HCT116 (cell line): ENCODE measurements at regions not wholly inside any gene's neighbourhood (a gene's known extent, or its start where the extent isn't known, plus 50 kb on each side); places are given as distances from the start of the nearest gene placed in this dataset.

Experiments used
- CEBPB ChIP-seq: IDR thresholded peaks from 2 replicates; pipeline ENCODE4 v1.6.1; 2012; ENCODE audit warnings: low read depth
- CTCF ChIP-seq, 3 experiments: fragments of 200-600 bp in 1 of 3; sonication (generic) in 1 of 3; IDR thresholded peaks in 2 of 3; conservative IDR thresholded peaks in 1 of 3; 2 replicates each; pipeline ENCODE4 v1.5.1; 2012 to 2017; ENCODE audit warnings: low read depth in 2 of 3, low read length in 2 of 3, antibody characterized with exemption in 1 of 3, borderline replicate concordance in 1 of 3, control low read depth in 1 of 3, mild to moderate bottlenecking in 1 of 3, mixed read lengths in 1 of 3, mixed run types in 1 of 3, moderate library complexity in 1 of 3; ENCODE audit not compliant: insufficient read depth in 1 of 3
- EZH2 ChIP-seq: fragments of 200-600 bp; sonication (generic); IDR thresholded peaks from 2 replicates; pipeline ENCODE4 v1.6.1; 2017; ENCODE audit warnings: antibody characterized with exemption, mixed run types
- EZH2phosphoT487 ChIP-seq: fragments of 200-600 bp; IDR thresholded peaks from 2 replicates; pipeline ENCODE4 v1.6.1; 2018; ENCODE audit warnings: antibody characterized with exemption, borderline replicate concordance
- MAX ChIP-seq: IDR thresholded peaks from 2 replicates; pipeline ENCODE4 v1.6.1; 2012
- YY1 ChIP-seq: IDR thresholded peaks from 2 replicates; pipeline ENCODE4 v1.6.1; 2011; ENCODE audit warnings: low read length, low read depth, moderate library complexity, mild to moderate bottlenecking; ENCODE audit not compliant: insufficient replicate concordance; ENCODE audit errors: extremely low read depth
- TF ChIP-seq, protein P1 (sequence below): IDR thresholded peaks from 2 replicates; pipeline ENCODE4 v1.6.1; 2011; ENCODE audit warnings: mild to moderate bottlenecking, low read length, moderate library complexity; ENCODE audit not compliant: insufficient replicate concordance; ENCODE audit errors: extremely low read depth

DNA sequence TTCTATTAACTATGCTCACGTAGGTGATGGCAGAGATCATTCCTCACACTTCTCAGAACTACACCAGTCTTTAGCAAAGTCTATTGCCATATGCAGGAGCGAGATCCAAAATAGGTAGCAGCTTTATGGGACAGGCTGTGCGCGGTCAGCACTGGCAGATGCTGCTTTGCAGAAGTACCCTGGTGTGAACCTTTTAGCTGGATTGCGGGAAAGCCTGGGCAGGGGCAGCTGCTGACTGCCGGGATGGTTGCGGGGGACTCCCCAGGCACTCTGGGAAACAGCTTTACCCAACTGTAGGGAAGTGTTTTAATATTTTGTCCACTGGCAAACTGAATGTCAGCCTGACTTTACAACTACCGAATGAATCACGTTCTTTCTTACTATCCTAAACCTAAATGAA is 251.3 kb downstream of the HS3ST3A1 start:
- TF ChIP-seq CTCF (IDR thresholded peaks at IDR 0.05 in 2 of 3, conservative IDR thresholded peaks at IDR 0.05 in 1 of 3; ENCODE audit: borderline replicate concordance in 1 of 3, insufficient read depth in 1 of 3, low read depth in 2 of 3, low read length in 2 of 3) (no peak), MAX (no peak), CEBPB (no peak), YY1 (no peak), EZH2 (no peak), EZH2phosphoT487 (no peak)
- TF ChIP-seq, protein P1, sequence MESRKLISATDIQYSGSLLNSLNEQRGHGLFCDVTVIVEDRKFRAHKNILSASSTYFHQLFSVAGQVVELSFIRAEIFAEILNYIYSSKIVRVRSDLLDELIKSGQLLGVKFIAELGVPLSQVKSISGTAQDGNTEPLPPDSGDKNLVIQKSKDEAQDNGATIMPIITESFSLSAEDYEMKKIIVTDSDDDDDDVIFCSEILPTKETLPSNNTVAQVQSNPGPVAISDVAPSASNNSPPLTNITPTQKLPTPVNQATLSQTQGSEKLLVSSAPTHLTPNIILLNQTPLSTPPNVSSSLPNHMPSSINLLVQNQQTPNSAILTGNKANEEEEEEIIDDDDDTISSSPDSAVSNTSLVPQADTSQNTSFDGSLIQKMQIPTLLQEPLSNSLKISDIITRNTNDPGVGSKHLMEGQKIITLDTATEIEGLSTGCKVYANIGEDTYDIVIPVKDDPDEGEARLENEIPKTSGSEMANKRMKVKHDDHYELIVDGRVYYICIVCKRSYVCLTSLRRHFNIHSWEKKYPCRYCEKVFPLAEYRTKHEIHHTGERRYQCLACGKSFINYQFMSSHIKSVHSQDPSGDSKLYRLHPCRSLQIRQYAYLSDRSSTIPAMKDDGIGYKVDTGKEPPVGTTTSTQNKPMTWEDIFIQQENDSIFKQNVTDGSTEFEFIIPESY, result no peak
